ENCODE measurements at regions not wholly inside any gene's neighbourhood (a gene's known extent, or its start where the extent isn't known, plus 50 kb on each side); places are given as distances from the start of the nearest gene placed in this dataset.

GRCh38 chr15:97563516-97563915 lies 397.0 kb upstream of the ARRDC4 start:
- TF ChIP-seq REST (tag by site-specific recombination; IDR thresholded peaks at IDR 0.05) = no peak
- no peak for TF ChIP-seq ZNF37A (tag by site-specific recombination; IDR thresholded peaks at IDR 0.05)
- no peak for TF ChIP-seq CTCF (tag by site-specific recombination; IDR thresholded peaks at IDR 0.05)

Data from HEK293 (cell line).